Cardiac muscle cell (in vitro differentiated cells and primary cell): ENCODE measurements at regions not wholly inside any gene's neighbourhood (a gene's known extent, or its start where the extent isn't known, plus 50 kb on each side); places are given as distances from the start of the nearest gene placed in this dataset.
A peak's percentile ranks its signal among the peaks of the same experiment; 100 is the strongest.

Experiments used
- DNase-seq, 2 donors: peaks; one replicate each; pipeline versions ENCODE4 v3.0.0 to v3.0.0-alpha.2; 2010 to 2017; ENCODE audit warnings: low read depth in 1 of 2, low spot score in 1 of 2
- H3K27ac ChIP-seq: fragments of 200-600 bp; sonication (generic); 2 replicates; pipeline ENCODE4 v1.5.1; 2016
- H3K27me3 ChIP-seq: fragments of 200-600 bp; sonication (generic); 2 replicates; pipeline ENCODE4 v1.6.0; 2016; ENCODE audit warnings: control low read depth
- H3K36me3 ChIP-seq: fragments of 200-600 bp; sonication (generic); 2 replicates; pipeline ENCODE4 v1.5.1; 2016; ENCODE audit warnings: control low read depth
- H3K4me1 ChIP-seq: fragments of 200-600 bp; sonication (generic); 2 replicates; pipeline ENCODE4 v1.8.1; 2017; ENCODE audit warnings: low read depth, mild to moderate bottlenecking, mixed run types
- H3K4me3 ChIP-seq: fragments of 200-600 bp; sonication (generic); 2 replicates; pipeline ENCODE4 v1.5.1; 2016; ENCODE audit warnings: mild to moderate bottlenecking
- H3K9me3 ChIP-seq: fragments of 200-600 bp; sonication (generic); 2 replicates; pipeline ENCODE4 v1.5.1; 2017; ENCODE audit warnings: low read depth, mild to moderate bottlenecking, control low read depth
- CTCF ChIP-seq: IDR thresholded peaks from 2 replicates; pipeline ENCODE4 v1.5.1; 2012; ENCODE audit warnings: low read depth, mild to moderate bottlenecking, low read length

- DNase-seq: no peak
Observed at GRCh38 chr12:124428792-124429281, 133.9 kb downstream of the RFLNA start.

GRCh38 chr12:124428136-124428791 lies 133.4 kb downstream of the RFLNA start:
- DNase-seq: peak in 1 of 2 donors; percentile 56
- Histone ChIP-seq H3K27ac (peak overlapping the region; percentile 83), H3K27me3 (no peaks in the 10 kb centered on the region), H3K4me1 (peaks cover 4% of the 10 kb centered on the region), H3K36me3 (peaks cover 9% of the 10 kb centered on the region), H3K9me3 (no peaks in the 10 kb centered on the region), H3K4me3 (no peak overlapping the region)
- no peak for TF ChIP-seq CTCF

More at GRCh38 chr12:124428792-124429281, 133.9 kb downstream of the RFLNA start:
- Histone ChIP-seq H3K27me3 (no peaks in the 10 kb centered on the region), H3K36me3 (peaks cover 9% of the 10 kb centered on the region), H3K4me3 (no peak overlapping the region), H3K27ac (peak overlapping the region; percentile 83), H3K4me1 (no peaks in the 10 kb centered on the region), H3K9me3 (no peaks in the 10 kb centered on the region)
- TF ChIP-seq CTCF: no peak

GRCh38 chr12:124426594-124427555 lies 132.0 kb downstream of the RFLNA start:
- DNase-seq: no peak
- peaks cover 17% of the 10 kb centered on the region for H3K4me1 ChIP-seq
- no peak for TF ChIP-seq CTCF
- H3K4me3 ChIP-seq: no peak overlapping the region
- no peaks in the 10 kb centered on the region for H3K9me3 ChIP-seq
- no peaks in the 10 kb centered on the region for H3K27me3 ChIP-seq
- H3K27ac ChIP-seq: peak overlapping the region; percentile 43
- H3K36me3 ChIP-seq: peaks cover 9% of the 10 kb centered on the region

GRCh38 chr12:124425667-124426066 lies 130.8 kb downstream of the RFLNA start:
- TF ChIP-seq CTCF: no peak
- Histone ChIP-seq H3K36me3 (peaks cover 10% of the 10 kb centered on the region), H3K27ac (no peak overlapping the region), H3K4me1 (peaks cover 28% of the 10 kb centered on the region), H3K9me3 (no peaks in the 10 kb centered on the region), H3K27me3 (no peaks in the 10 kb centered on the region), H3K4me3 (no peak overlapping the region)
- DNase-seq: no peak

GRCh38 chr12:124424516-124424905 lies 129.6 kb downstream of the RFLNA start:
- no peak for DNase-seq
- peaks cover 16% of the 10 kb centered on the region for H3K36me3 ChIP-seq

More at GRCh38 chr12:124424516-124424905, 129.6 kb downstream of the RFLNA start:
- Histone ChIP-seq H3K27ac (peak overlapping the region; percentile 98), H3K4me1 (peaks cover 34% of the 10 kb centered on the region), H3K27me3 (no peaks in the 10 kb centered on the region), H3K4me3 (no peak overlapping the region), H3K9me3 (no peaks in the 10 kb centered on the region)
- no peak for TF ChIP-seq CTCF
